ENCODE measurements at regions not wholly inside any gene's neighbourhood (a gene's known extent, or its start where the extent isn't known, plus 50 kb on each side); places are given as distances from the start of the nearest gene placed in this dataset.

GRCh38 chr9:3708751-3709150 lies 182.9 kb upstream of the RFX3 start:
- Mint-ChIP-seq H3K4me3 (no peak overlapping the region), H3K36me3 (ENCODE audit: insufficient read depth in 1 of 3, low read depth in 3 of 3) (no peaks in the 10 kb centered on the region), H3K27ac (no peak overlapping the region; a peak in 1 of 7 replicates), H3K27me3 (ENCODE audit: low read depth) (no peaks in the 10 kb centered on the region), H3K9me3 (no peaks in the 10 kb centered on the region; a peak in 1 of 5 replicates), H3K4me1 (no peaks in the 10 kb centered on the region)
- Histone ChIP-seq H3T11ph (ENCODE audit: low read length) (no peak overlapping the region), H3K4me1 (ENCODE audit: insufficient read depth, low read length) (no peaks in the 10 kb centered on the region), H3K79me1 (ENCODE audit: insufficient read depth, low read depth, low read length, poor library complexity, severe bottlenecking) (no peaks in the 10 kb centered on the region), H4K91ac (ENCODE audit: insufficient read length, low read depth, low read length) (no peak overlapping the region), H3K27ac (ENCODE audit: insufficient read length, low read depth, low read length) (no peak overlapping the region), H3K23ac (ENCODE audit: insufficient read length, low read depth, low read length) (no peak overlapping the region), H3K27me3 (ENCODE audit: insufficient read depth, low read length) (no peaks in the 10 kb centered on the region), H3K9ac (ENCODE audit: extremely low read depth, insufficient read length, low read length) (no peak overlapping the region), H3K4me2 (ENCODE audit: insufficient read depth, insufficient read length, low read length) (no peak overlapping the region), H2BK20ac (ENCODE audit: low read depth, low read length, poor library complexity, severe bottlenecking) (no peak overlapping the region), H2BK15ac (ENCODE audit: low read depth, low read length) (no peak overlapping the region), H2BK120ac (ENCODE audit: low read depth, low read length, poor library complexity, severe bottlenecking) (no peak overlapping the region), H3K9me3 (ENCODE audit: control insufficient read depth, low read depth, low read length) (no peaks in the 10 kb centered on the region), H2BK5ac (ENCODE audit: insufficient read length, low read length) (no peak overlapping the region), H3K56ac (ENCODE audit: insufficient read length, low read depth, low read length) (no peak overlapping the region), H4K5ac (ENCODE audit: insufficient read length, low read depth, low read length) (no peak overlapping the region), H3K4ac (ENCODE audit: low read depth, low read length) (no peak overlapping the region), H4K20me1 (ENCODE audit: control insufficient read depth, insufficient read depth, insufficient read length) (no peaks in the 10 kb centered on the region), H2AK5ac (ENCODE audit: insufficient read length, low read length) (peak overlapping the region; percentile 50), H3K23me2 (ENCODE audit: insufficient read length, low read depth, low read length, poor library complexity, severe bottlenecking) (no peaks in the 10 kb centered on the region), H2AFZ (ENCODE audit: low read length) (no peak overlapping the region), H3K14ac (ENCODE audit: insufficient read depth, low read length) (no peak overlapping the region), H4K8ac (replicated peaks; ENCODE audit: insufficient read length, low read depth, low read length) (no peak overlapping the region), H2BK12ac (ENCODE audit: insufficient read length, low read depth, low read length) (no peak overlapping the region), H3K79me2 (ENCODE audit: insufficient read depth, low read length) (no peaks in the 10 kb centered on the region), H3K18ac (ENCODE audit: insufficient read length, low read depth, low read length) (no peak overlapping the region)
- no peak for DNase-seq
- TF ChIP-seq, protein P1, sequence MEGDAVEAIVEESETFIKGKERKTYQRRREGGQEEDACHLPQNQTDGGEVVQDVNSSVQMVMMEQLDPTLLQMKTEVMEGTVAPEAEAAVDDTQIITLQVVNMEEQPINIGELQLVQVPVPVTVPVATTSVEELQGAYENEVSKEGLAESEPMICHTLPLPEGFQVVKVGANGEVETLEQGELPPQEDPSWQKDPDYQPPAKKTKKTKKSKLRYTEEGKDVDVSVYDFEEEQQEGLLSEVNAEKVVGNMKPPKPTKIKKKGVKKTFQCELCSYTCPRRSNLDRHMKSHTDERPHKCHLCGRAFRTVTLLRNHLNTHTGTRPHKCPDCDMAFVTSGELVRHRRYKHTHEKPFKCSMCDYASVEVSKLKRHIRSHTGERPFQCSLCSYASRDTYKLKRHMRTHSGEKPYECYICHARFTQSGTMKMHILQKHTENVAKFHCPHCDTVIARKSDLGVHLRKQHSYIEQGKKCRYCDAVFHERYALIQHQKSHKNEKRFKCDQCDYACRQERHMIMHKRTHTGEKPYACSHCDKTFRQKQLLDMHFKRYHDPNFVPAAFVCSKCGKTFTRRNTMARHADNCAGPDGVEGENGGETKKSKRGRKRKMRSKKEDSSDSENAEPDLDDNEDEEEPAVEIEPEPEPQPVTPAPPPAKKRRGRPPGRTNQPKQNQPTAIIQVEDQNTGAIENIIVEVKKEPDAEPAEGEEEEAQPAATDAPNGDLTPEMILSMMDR (conservative IDR thresholded peaks at IDR 0.05) = no peak
- no CpG with 5 or more reads among the region's 1 CpG for WGBS (ENCODE audit: extremely low coverage, insufficient read length, low lambda C conversion rate)

Data from H9 (cell line).